ENCODE measurements at regions not wholly inside any gene's neighbourhood (a gene's known extent, or its start where the extent isn't known, plus 50 kb on each side); places are given as distances from the start of the nearest gene placed in this dataset.

DNA sequence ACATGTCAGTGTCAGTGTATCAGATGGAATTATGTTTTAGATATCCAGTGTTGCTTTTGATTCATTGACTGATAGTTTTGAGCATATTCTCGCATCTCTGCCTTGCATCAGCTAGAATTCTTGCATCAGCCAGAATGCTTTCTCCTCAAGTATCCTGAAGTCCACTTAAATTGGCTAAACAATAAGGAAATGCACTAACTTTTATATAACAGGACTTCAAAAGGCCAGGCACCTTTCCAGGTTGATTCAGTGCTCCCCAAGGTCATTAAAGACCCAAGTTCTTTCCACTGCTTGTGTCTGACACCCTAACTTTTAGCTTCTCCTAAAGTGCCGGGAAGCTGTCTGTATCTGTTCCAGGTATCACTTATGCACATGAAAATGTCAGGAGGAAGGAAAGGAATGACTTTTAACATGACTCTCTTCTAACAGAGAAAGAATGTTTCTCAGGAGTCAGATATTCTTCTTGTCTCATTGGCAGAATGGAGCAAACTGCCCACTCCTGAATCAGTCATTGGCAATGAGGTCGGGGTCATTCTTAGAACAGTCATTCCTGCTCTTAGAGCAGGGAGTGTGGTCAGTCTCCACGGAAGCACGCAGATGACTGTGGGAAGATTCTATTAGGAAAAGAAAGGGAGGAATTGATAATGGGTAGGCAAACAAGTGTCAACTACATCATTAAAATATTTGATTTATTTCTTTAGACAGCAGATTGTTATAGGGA, 92.9 kb upstream of the TLL1 start:
- BruUV-seq (replicated peaks): no TSS peak
- Histone ChIP-seq H3K4me3 (ENCODE audit: low read depth, low read length, poor library complexity, severe bottlenecking) (no peak overlapping the region), H3K4me1 (ENCODE audit: insufficient read depth, low read length, poor library complexity, severe bottlenecking) (peaks cover 15% of the 10 kb centered on the region), H3K27me3 (replicated peaks; ENCODE audit: insufficient read depth, low read depth, low read length, poor library complexity) (no peaks in the 10 kb centered on the region), H3K9me3 (ENCODE audit: low read depth, low read length, poor library complexity, severe bottlenecking) (no peaks in the 10 kb centered on the region), H3K27ac (ENCODE audit: low read depth, low read length, poor library complexity, severe bottlenecking) (no peak overlapping the region), H3K36me3 (ENCODE audit: insufficient read depth, low read length, poor library complexity, severe bottlenecking) (no peaks in the 10 kb centered on the region)
- TF ChIP-seq EZH2 (IDR thresholded peaks at IDR 0.05; ENCODE audit: borderline replicate concordance, low read depth, low read length, poor library complexity, severe bottlenecking): no peak
- TF ChIP-seq, protein P1, sequence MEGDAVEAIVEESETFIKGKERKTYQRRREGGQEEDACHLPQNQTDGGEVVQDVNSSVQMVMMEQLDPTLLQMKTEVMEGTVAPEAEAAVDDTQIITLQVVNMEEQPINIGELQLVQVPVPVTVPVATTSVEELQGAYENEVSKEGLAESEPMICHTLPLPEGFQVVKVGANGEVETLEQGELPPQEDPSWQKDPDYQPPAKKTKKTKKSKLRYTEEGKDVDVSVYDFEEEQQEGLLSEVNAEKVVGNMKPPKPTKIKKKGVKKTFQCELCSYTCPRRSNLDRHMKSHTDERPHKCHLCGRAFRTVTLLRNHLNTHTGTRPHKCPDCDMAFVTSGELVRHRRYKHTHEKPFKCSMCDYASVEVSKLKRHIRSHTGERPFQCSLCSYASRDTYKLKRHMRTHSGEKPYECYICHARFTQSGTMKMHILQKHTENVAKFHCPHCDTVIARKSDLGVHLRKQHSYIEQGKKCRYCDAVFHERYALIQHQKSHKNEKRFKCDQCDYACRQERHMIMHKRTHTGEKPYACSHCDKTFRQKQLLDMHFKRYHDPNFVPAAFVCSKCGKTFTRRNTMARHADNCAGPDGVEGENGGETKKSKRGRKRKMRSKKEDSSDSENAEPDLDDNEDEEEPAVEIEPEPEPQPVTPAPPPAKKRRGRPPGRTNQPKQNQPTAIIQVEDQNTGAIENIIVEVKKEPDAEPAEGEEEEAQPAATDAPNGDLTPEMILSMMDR (conservative IDR thresholded peaks at IDR 0.05; ENCODE audit: low read depth, low read length): no peak
- ChIA-PET CTCF (no interaction called here), POLR2A (ENCODE audit: low non-redundant PET) (no interaction called here)
- no peak for DNase-seq (ENCODE audit: low spot score)
- intact Hi-C loops (cut with micrococcal nuclease; ENCODE audit: unreplicated experiment): no loop called here

DNA sequence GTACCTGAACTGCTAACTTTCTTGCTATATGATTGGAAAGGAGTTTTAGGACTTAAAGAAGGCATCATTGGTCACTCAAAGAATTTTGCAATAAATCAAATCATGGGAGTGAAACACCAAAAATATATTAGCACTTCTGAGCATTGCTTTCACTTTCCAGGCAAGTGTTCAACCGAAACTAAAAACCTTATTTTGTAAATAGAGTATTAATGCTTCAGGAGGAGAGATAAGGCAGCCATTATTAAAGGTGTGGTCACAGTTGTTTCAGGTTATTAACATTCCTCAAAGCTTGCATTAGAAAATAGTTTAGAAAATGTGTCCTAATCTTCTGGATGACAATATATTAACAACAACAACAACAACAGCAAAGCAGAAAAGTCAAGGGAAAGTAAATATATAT, 92.3 kb upstream of the TLL1 start:
- H3K36me3 ChIP-seq (ENCODE audit: insufficient read depth, low read length, poor library complexity, severe bottlenecking): no peaks in the 10 kb centered on the region
- TF ChIP-seq, protein P1 (conservative IDR thresholded peaks at IDR 0.05; ENCODE audit: low read depth, low read length): no peak
- TF ChIP-seq EZH2 (IDR thresholded peaks at IDR 0.05; ENCODE audit: borderline replicate concordance, low read depth, low read length, poor library complexity, severe bottlenecking): no peak
- intact Hi-C loops (cut with micrococcal nuclease; ENCODE audit: unreplicated experiment): no loop called here
- ChIA-PET POLR2A (ENCODE audit: low non-redundant PET) (no interaction called here), CTCF (no interaction called here)
- no TSS peak for BruUV-seq (replicated peaks)
- peaks cover 15% of the 10 kb centered on the region for H3K4me1 ChIP-seq (ENCODE audit: insufficient read depth, low read length, poor library complexity, severe bottlenecking)
- H3K4me3 ChIP-seq (ENCODE audit: low read depth, low read length, poor library complexity, severe bottlenecking): no peak overlapping the region
- H3K27ac ChIP-seq (ENCODE audit: low read depth, low read length, poor library complexity, severe bottlenecking): no peak overlapping the region
- no peaks in the 10 kb centered on the region for H3K9me3 ChIP-seq (ENCODE audit: low read depth, low read length, poor library complexity, severe bottlenecking)
- DNase-seq (ENCODE audit: low spot score): no peak
- no peaks in the 10 kb centered on the region for H3K27me3 ChIP-seq (replicated peaks; ENCODE audit: insufficient read depth, low read depth, low read length, poor library complexity)

DNA sequence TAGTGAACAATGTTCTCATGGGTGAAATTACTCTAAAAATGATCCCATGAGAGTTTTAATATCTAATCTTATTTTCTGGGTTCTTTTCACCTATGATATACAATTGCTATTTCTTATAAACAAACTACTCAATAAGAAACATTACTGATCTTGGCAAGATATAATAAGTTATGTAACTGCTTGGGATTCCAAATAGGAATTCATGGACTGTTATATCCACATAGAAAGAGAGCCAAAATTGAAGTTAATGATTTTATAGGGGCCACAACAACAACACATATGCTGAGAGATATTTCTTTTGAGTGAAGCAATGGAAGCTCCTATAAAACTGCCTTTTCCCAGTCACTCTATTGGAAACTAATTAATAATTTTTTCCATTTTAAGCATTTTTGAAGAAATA, 90.4 kb upstream of the TLL1 start:
- Histone ChIP-seq H3K4me3 (ENCODE audit: low read depth, low read length, poor library complexity, severe bottlenecking) (no peak overlapping the region), H3K9me3 (ENCODE audit: low read depth, low read length, poor library complexity, severe bottlenecking) (no peaks in the 10 kb centered on the region), H3K27ac (ENCODE audit: low read depth, low read length, poor library complexity, severe bottlenecking) (no peak overlapping the region), H3K27me3 (replicated peaks; ENCODE audit: insufficient read depth, low read depth, low read length, poor library complexity) (no peaks in the 10 kb centered on the region), H3K4me1 (ENCODE audit: insufficient read depth, low read length, poor library complexity, severe bottlenecking) (peaks cover 15% of the 10 kb centered on the region), H3K36me3 (ENCODE audit: insufficient read depth, low read length, poor library complexity, severe bottlenecking) (no peaks in the 10 kb centered on the region)
- intact Hi-C loops (cut with micrococcal nuclease; ENCODE audit: unreplicated experiment): no loop called here
- POLR2A ChIA-PET (ENCODE audit: low non-redundant PET): no interaction called here
- no TSS peak for BruUV-seq (replicated peaks)
- no peak for DNase-seq (ENCODE audit: low spot score)
- TF ChIP-seq, protein P1 (conservative IDR thresholded peaks at IDR 0.05; ENCODE audit: low read depth, low read length): no peak
- no peak for TF ChIP-seq EZH2 (IDR thresholded peaks at IDR 0.05; ENCODE audit: borderline replicate concordance, low read depth, low read length, poor library complexity, severe bottlenecking)
- CTCF ChIA-PET: no interaction called here

Measured in A673 (cell line).